ENCODE measurements at regions not wholly inside any gene's neighbourhood (a gene's known extent, or its start where the extent isn't known, plus 50 kb on each side); places are given as distances from the start of the nearest gene placed in this dataset.

GRCh38 chr2:167369083-167369482 lies 480.8 kb downstream of the XIRP2 start:
- TF ChIP-seq TCF4 (CRISPR knock-in tag; IDR thresholded peaks at IDR 0.05; ENCODE audit: borderline replicate concordance) (no peak), SNAI2 (CRISPR knock-in tag; IDR thresholded peaks at IDR 0.05) (no peak), BACH2 (CRISPR knock-in tag; IDR thresholded peaks at IDR 0.05; ENCODE audit: borderline replicate concordance) (no peak), PPARA (CRISPR knock-in tag; IDR thresholded peaks at IDR 0.05; ENCODE audit: borderline replicate concordance) (no peak), ZFP3 (CRISPR knock-in tag; IDR thresholded peaks at IDR 0.05) (no peak), CREB5 (CRISPR knock-in tag; IDR thresholded peaks at IDR 0.05; ENCODE audit: low read depth) (no peak), ZFP30 (CRISPR knock-in tag; IDR thresholded peaks at IDR 0.05) (no peak), TOX (CRISPR knock-in tag; IDR thresholded peaks at IDR 0.05; ENCODE audit: borderline replicate concordance) (no peak), ARNTL (CRISPR knock-in tag; IDR thresholded peaks at IDR 0.05; ENCODE audit: borderline replicate concordance, low read depth) (no peak), ZC3H10 (CRISPR knock-in tag; IDR thresholded peaks at IDR 0.05) (no peak)
- TF ChIP-seq, protein P1, sequence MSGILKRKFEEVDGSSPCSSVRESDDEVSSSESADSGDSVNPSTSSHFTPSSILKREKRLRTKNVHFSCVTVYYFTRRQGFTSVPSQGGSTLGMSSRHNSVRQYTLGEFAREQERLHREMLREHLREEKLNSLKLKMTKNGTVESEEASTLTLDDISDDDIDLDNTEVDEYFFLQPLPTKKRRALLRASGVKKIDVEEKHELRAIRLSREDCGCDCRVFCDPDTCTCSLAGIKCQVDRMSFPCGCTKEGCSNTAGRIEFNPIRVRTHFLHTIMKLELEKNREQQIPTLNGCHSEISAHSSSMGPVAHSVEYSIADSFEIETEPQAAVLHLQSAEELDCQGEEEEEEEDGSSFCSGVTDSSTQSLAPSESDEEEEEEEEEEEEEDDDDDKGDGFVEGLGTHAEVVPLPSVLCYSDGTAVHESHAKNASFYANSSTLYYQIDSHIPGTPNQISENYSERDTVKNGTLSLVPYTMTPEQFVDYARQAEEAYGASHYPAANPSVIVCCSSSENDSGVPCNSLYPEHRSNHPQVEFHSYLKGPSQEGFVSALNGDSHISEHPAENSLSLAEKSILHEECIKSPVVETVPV (CRISPR knock-in tag; IDR thresholded peaks at IDR 0.05), result no peak
- TF ChIP-seq, protein P2, sequence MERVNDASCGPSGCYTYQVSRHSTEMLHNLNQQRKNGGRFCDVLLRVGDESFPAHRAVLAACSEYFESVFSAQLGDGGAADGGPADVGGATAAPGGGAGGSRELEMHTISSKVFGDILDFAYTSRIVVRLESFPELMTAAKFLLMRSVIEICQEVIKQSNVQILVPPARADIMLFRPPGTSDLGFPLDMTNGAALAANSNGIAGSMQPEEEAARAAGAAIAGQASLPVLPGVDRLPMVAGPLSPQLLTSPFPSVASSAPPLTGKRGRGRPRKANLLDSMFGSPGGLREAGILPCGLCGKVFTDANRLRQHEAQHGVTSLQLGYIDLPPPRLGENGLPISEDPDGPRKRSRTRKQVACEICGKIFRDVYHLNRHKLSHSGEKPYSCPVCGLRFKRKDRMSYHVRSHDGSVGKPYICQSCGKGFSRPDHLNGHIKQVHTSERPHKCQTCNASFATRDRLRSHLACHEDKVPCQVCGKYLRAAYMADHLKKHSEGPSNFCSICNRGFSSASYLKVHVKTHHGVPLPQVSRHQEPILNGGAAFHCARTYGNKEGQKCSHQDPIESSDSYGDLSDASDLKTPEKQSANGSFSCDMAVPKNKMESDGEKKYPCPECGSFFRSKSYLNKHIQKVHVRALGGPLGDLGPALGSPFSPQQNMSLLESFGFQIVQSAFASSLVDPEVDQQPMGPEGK (CRISPR knock-in tag; IDR thresholded peaks at IDR 0.05; ENCODE audit: borderline replicate concordance), result no peak
- TF ChIP-seq, protein P3, sequence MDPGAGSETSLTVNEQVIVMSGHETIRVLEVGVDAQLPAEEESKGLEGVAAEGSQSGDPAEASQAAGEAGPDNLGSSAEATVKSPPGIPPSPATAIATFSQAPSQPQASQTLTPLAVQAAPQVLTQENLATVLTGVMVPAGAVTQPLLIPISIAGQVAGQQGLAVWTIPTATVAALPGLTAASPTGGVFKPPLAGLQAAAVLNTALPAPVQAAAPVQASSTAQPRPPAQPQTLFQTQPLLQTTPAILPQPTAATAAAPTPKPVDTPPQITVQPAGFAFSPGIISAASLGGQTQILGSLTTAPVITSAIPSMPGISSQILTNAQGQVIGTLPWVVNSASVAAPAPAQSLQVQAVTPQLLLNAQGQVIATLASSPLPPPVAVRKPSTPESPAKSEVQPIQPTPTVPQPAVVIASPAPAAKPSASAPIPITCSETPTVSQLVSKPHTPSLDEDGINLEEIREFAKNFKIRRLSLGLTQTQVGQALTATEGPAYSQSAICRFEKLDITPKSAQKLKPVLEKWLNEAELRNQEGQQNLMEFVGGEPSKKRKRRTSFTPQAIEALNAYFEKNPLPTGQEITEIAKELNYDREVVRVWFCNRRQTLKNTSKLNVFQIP (CRISPR knock-in tag; IDR thresholded peaks at IDR 0.05; ENCODE audit: borderline replicate concordance, low read depth), result no peak
- ATAC-seq, result no peak

GRCh38 chr2:167368371-167368770 lies 480.1 kb downstream of the XIRP2 start:
- no peak for ATAC-seq
- TF ChIP-seq SNAI2 (CRISPR knock-in tag; IDR thresholded peaks at IDR 0.05) (no peak), ZFP30 (CRISPR knock-in tag; IDR thresholded peaks at IDR 0.05) (no peak), ZNF8 (CRISPR knock-in tag; IDR thresholded peaks at IDR 0.05) (no peak), ZNF565 (CRISPR knock-in tag; conservative IDR thresholded peaks at IDR 0.05; ENCODE audit: low read depth) (no peak), ZNF70 (CRISPR knock-in tag; IDR thresholded peaks at IDR 0.05) (no peak), BACH2 (CRISPR knock-in tag; IDR thresholded peaks at IDR 0.05; ENCODE audit: borderline replicate concordance) (no peak), CREB5 (CRISPR knock-in tag; IDR thresholded peaks at IDR 0.05; ENCODE audit: low read depth) (no peak), ISL1 (CRISPR knock-in tag; IDR thresholded peaks at IDR 0.05) (no peak), RARB (CRISPR knock-in tag; IDR thresholded peaks at IDR 0.05) (no peak), PPARA (CRISPR knock-in tag; IDR thresholded peaks at IDR 0.05; ENCODE audit: borderline replicate concordance) (no peak), OSR1 (CRISPR knock-in tag; IDR thresholded peaks at IDR 0.05) (no peak), GLIS3 (CRISPR knock-in tag; IDR thresholded peaks at IDR 0.05) (no peak), ARNTL (CRISPR knock-in tag; IDR thresholded peaks at IDR 0.05; ENCODE audit: borderline replicate concordance, low read depth) (no peak), ZFP3 (CRISPR knock-in tag; IDR thresholded peaks at IDR 0.05) (no peak), TCF4 (CRISPR knock-in tag; IDR thresholded peaks at IDR 0.05; ENCODE audit: borderline replicate concordance) (no peak), ESRRG (CRISPR knock-in tag; IDR thresholded peaks at IDR 0.05) (no peak), ZC3H10 (CRISPR knock-in tag; IDR thresholded peaks at IDR 0.05) (no peak)
- TF ChIP-seq, protein P3 (CRISPR knock-in tag; IDR thresholded peaks at IDR 0.05; ENCODE audit: borderline replicate concordance, low read depth), result no peak
- TF ChIP-seq, protein P4, sequence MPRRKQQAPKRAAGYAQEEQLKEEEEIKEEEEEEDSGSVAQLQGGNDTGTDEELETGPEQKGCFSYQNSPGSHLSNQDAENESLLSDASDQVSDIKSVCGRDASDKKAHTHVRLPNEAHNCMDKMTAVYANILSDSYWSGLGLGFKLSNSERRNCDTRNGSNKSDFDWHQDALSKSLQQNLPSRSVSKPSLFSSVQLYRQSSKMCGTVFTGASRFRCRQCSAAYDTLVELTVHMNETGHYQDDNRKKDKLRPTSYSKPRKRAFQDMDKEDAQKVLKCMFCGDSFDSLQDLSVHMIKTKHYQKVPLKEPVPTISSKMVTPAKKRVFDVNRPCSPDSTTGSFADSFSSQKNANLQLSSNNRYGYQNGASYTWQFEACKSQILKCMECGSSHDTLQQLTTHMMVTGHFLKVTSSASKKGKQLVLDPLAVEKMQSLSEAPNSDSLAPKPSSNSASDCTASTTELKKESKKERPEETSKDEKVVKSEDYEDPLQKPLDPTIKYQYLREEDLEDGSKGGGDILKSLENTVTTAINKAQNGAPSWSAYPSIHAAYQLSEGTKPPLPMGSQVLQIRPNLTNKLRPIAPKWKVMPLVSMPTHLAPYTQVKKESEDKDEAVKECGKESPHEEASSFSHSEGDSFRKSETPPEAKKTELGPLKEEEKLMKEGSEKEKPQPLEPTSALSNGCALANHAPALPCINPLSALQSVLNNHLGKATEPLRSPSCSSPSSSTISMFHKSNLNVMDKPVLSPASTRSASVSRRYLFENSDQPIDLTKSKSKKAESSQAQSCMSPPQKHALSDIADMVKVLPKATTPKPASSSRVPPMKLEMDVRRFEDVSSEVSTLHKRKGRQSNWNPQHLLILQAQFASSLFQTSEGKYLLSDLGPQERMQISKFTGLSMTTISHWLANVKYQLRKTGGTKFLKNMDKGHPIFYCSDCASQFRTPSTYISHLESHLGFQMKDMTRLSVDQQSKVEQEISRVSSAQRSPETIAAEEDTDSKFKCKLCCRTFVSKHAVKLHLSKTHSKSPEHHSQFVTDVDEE (CRISPR knock-in tag; IDR thresholded peaks at IDR 0.05), result no peak

All from SK-N-SH treated with all-trans-retinoic acid at 6 μM for 48 hours (cell line).